ENCODE measurements at regions not wholly inside any gene's neighbourhood (a gene's known extent, or its start where the extent isn't known, plus 50 kb on each side); places are given as distances from the start of the nearest gene placed in this dataset.

DNA sequence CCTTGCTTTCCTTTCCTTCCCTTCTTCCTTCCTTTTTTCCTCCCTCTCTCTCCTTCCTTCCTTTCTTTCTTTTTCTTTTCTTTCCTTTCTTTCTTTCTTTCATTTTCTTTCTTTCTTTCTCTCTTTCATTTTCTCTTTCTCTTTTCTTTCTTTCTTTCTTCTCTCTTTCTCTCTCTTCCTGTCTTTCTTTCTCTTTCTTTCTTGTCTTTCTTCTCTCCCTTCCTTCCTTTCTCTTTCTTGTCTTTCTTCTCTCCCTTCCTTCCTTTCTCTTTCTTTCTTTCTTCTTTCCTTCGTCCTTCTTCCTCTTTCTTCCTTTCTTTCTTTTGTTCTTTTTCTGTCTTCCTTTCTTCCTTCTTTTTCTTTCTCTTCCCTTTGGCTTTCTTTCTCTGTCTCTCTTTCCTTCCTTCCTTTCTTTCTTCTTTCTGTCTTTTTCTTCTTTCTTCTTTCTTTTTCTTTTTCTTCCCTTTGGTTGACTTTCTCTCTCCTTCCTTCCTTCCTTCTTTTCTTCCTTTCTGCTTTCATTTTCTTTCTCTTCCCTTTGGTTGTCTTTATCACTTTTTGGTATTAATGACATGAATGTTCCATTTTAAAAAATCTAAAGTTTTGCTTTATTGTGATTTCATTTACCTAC, 496.4 kb upstream of the CBLB start:
- Histone ChIP-seq H3K27me3 (ENCODE audit: control insufficient read depth, insufficient read depth, low read length) (no peaks in the 10 kb centered on the region), H3K4me3 (ENCODE audit: insufficient read depth, low read depth, low read length) (no peak overlapping the region), H3K36me3 (replicated peaks; ENCODE audit: control insufficient read depth, insufficient read depth, low read length) (no peaks in the 10 kb centered on the region)
- DNase-seq: no peak

DNA sequence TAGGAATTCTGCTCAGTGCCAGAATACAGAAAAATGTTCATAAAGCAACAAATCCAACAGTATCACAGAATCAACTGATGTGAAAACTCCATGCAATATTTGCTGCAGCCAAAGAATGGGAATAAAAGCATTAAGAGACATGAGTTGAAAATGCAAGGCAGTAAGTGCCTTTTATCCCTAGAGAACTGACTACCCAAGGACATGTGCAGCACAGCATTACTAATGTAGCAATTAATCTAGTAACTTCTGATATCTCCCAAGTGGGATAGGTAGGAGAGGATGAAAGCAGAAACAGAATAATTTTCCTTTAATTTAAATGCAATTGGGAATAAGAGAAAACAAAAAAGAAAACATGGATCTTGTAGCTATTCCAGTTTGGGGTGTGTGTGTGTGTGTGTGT, 497.5 kb upstream of the CBLB start:
- H3K4me3 ChIP-seq (ENCODE audit: insufficient read depth, low read depth, low read length): no peak overlapping the region
- no peaks in the 10 kb centered on the region for H3K27me3 ChIP-seq (ENCODE audit: control insufficient read depth, insufficient read depth, low read length)
- H3K36me3 ChIP-seq (replicated peaks; ENCODE audit: control insufficient read depth, insufficient read depth, low read length): no peaks in the 10 kb centered on the region
- no peak for DNase-seq

DNA sequence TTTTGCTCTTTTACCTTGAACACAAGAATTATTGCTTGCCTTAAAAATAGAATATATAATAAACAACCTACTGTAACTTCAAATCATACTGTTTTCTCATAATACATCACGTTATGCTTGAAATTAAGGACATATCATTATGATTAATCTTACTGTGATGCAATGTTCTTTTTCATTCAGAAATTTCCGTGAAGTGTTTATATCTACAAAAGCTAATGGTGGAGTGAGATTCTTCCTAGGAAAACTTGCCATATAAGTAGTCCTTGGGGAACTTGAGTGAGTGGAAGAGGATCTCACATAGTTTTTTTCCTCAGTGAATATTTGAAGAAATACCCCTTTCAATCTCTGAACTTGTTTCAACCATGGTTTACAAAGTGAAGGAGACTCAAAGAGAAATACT, 498.7 kb upstream of the CBLB start:
- Histone ChIP-seq H3K27me3 (ENCODE audit: control insufficient read depth, insufficient read depth, low read length) (no peaks in the 10 kb centered on the region), H3K36me3 (replicated peaks; ENCODE audit: control insufficient read depth, insufficient read depth, low read length) (no peaks in the 10 kb centered on the region), H3K4me3 (ENCODE audit: insufficient read depth, low read depth, low read length) (no peak overlapping the region)
- DNase-seq: no peak

DNA sequence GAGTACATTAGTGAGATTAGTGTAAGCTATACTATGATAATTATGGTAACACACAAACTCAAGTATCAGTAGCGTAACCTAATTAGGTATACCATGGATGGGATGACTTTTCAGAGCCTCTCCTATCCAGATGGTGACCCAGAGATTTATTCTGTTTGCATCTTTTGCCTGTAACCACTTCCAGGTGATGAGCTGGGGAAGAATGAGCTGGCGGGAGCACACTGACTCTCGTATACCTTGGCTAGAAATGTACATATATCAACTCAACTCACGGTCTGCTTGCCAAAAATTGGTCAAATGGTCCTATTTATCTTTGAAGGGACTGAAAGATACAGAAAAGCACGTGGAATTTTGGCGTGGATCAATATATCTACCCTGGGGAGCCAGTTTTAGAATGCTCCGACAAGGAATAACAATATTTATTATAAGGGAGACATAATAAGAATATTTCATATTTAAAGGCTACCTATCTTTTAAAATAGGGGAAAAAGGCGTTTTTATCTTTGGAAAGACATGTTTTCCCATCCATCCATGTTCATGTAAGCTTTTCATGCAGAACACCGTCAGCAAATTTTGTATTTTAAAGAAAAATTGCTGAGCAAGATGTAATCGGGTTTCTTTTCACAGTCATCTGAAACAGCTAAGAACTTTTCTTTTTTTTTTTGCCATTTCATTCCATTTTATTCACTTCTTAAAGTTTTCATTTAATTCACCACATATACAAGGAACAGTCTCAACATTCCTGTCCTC, 502.6 kb upstream of the CBLB start:
- DNase-seq: no peak
- no peaks in the 10 kb centered on the region for H3K27me3 ChIP-seq (ENCODE audit: control insufficient read depth, insufficient read depth, low read length)

DNA sequence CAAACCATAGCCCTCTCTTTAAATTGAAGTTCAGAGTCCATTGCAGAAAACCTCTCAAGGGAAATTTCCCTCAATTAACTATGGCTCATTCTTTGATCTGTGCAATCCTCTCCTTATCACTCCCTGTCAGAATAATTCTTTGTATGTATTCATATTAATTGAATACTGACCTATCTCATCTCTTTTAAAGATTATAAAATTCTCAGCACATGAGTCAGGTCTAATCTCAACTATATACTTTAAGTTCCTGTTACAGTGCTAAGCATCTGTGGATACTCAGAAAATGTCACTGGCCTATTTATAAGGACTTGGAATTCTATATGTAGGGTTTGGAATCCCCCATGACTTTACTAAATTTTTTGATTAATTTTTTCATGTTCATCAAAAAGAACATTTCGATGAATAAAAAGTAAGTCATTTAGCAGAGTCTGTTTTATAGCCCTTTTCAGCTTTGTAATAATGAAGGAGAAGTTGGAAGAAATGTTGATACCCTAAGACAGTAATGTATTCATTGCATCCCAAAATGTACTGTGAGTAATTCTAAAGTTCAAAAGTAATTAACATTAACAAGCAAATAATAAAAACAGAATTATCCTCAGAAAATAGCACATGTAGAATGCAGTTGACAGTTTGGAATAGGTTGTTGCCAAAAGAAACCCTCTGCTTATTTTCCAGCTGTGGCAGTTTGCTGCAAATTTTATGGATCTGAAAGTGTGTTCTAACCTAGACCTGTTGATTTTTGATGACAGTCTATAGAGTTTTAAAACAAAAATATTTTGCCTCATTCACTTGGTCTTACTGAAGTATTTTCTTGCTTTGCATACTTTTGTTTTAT, 503.4 kb upstream of the CBLB start:
- no peak overlapping the region for H3K4me3 ChIP-seq (ENCODE audit: insufficient read depth, low read depth, low read length)
- no peak for DNase-seq
- H3K36me3 ChIP-seq (replicated peaks; ENCODE audit: control insufficient read depth, insufficient read depth, low read length): no peaks in the 10 kb centered on the region
- H3K27me3 ChIP-seq (ENCODE audit: control insufficient read depth, insufficient read depth, low read length): no peaks in the 10 kb centered on the region

More for the DNA sequence above, 502.6 kb upstream of the CBLB start:
- no peaks in the 10 kb centered on the region for H3K36me3 ChIP-seq (replicated peaks; ENCODE audit: control insufficient read depth, insufficient read depth, low read length)
- no peak overlapping the region for H3K4me3 ChIP-seq (ENCODE audit: insufficient read depth, low read depth, low read length)

DNA sequence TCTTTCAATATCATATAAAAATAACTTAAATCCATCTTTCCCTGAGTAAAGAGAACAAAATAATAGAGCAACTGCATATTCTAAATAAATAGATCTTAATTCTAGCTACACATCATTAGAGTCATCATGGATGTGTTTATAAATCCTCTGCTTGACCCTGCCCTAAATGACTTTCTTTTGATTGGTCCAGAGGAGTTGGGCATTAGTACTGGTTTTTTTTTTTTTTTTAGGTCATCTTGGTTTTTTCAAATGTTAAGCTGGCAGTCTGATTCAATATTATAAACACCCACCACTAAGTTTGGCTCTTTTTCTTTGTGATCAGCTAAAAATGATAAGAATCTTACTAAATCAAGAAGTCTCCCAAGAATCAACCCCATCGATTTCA, 504.0 kb upstream of the CBLB start:
- no peak for DNase-seq
- H3K27me3 ChIP-seq (ENCODE audit: control insufficient read depth, insufficient read depth, low read length): no peaks in the 10 kb centered on the region
- no peaks in the 10 kb centered on the region for H3K36me3 ChIP-seq (replicated peaks; ENCODE audit: control insufficient read depth, insufficient read depth, low read length)
- H3K4me3 ChIP-seq (ENCODE audit: insufficient read depth, low read depth, low read length): no peak overlapping the region

DNA sequence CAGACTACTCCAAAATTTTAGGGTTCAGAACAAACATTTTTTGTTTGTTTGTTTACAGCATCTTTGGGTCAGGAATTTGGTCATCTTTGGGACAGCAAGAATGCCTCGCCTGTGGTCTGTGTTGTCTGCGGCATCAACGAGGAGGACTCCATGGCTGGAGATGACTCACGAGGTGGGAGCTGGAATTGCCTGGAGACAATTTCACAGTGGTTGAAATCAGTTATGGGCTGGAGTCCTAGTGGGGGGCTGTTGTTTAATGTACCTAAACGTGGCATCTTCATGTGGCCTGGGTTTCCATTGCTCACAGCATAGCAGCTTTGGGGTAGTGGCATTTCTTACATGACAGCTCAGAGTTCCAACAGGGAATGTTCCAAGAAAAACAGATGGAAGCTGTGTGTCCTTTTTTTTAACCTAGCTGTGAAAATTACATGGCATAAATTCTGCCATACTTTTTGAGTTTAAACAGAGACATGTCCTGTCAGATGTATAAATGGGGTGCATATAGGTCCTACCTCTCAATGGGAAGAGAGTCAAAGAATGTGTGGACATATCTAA, 507.3 kb upstream of the CBLB start:
- no peaks in the 10 kb centered on the region for H3K27me3 ChIP-seq (ENCODE audit: control insufficient read depth, insufficient read depth, low read length)
- no peak for DNase-seq
- H3K36me3 ChIP-seq (replicated peaks; ENCODE audit: control insufficient read depth, insufficient read depth, low read length): no peaks in the 10 kb centered on the region
- no peak overlapping the region for H3K4me3 ChIP-seq (ENCODE audit: insufficient read depth, low read depth, low read length)

DNA sequence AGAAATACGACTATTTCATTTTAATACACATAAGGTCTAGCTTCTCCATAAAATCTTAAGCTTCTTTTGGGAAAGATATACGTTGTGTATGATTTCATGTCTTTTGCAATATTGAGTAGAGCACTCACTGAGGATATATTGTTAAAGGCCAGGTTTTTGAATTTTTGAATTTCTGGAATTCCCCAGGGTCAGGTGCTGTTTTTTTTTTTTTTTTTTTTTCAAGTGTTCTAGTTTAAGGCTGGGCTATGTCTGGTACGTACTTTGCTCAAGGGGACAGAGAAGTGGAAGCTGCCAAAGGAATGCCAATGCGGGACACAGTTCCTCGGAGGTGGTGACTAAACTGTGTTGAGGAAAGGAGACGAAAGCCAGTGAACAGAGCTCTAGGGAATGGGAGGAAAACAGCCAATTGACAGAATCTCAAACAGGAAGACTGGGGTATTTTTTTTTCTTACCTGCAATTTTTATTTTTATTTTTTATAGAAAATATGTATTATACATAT, 510.5 kb upstream of the CBLB start:
- Histone ChIP-seq H3K4me3 (ENCODE audit: insufficient read depth, low read depth, low read length) (no peak overlapping the region), H3K27me3 (ENCODE audit: control insufficient read depth, insufficient read depth, low read length) (no peaks in the 10 kb centered on the region), H3K36me3 (replicated peaks; ENCODE audit: control insufficient read depth, insufficient read depth, low read length) (no peaks in the 10 kb centered on the region)
- DNase-seq: no peak

DNA sequence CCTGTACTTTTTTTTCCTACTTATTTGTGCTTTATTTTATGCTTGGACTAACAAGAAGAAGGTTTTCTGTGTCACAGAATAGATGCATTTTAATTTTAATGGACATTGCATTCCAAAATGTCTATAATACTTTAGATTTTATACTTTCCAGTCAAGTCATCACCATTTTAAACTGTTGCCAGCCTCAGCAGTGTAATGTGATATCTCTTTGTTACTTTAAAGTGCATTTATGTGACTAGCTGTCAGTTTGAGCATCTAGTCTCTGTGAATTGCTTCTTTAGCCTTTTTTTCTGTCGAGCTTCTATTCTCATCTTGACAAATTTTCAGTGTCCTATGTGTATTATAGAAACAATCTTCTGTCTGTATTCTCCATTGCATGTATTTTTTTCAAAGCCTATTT, 511.4 kb upstream of the CBLB start:
- no peak overlapping the region for H3K4me3 ChIP-seq (ENCODE audit: insufficient read depth, low read depth, low read length)
- H3K36me3 ChIP-seq (replicated peaks; ENCODE audit: control insufficient read depth, insufficient read depth, low read length): no peaks in the 10 kb centered on the region
- no peak for DNase-seq
- no peaks in the 10 kb centered on the region for H3K27me3 ChIP-seq (ENCODE audit: control insufficient read depth, insufficient read depth, low read length)

DNA sequence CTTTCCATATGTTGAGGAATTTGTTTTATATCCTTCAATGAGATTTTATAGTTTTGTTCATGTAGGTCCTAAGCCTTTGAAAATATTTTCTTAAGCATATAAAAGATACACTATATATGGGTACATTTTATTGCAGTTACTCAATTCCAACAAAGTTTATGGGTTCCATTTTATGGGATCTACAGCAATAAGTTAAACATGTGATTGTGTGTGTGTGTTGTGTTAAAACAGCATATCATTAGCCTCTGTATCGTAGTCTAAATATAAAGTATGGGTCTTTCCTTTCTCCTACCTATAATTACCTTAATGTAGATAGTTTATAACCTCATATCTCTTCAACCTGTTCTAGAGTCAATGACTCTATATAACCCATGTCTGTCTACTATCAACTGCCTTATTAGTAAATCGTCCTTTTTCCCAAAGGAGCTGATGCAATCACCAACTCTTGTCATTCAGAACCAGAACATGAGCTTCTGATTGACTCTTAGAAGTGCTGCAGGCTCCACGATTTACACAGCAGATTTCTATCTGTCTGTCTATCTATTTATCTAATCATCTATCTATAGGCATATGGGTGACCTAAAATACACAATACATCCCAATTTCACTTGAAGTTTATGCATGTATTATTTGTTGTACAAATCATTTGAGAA, 512.6 kb upstream of the CBLB start:
- no peak for DNase-seq
- H3K27me3 ChIP-seq (ENCODE audit: control insufficient read depth, insufficient read depth, low read length): no peaks in the 10 kb centered on the region
- H3K4me3 ChIP-seq (ENCODE audit: insufficient read depth, low read depth, low read length): no peak overlapping the region
- H3K36me3 ChIP-seq (replicated peaks; ENCODE audit: control insufficient read depth, insufficient read depth, low read length): no peaks in the 10 kb centered on the region

DNA sequence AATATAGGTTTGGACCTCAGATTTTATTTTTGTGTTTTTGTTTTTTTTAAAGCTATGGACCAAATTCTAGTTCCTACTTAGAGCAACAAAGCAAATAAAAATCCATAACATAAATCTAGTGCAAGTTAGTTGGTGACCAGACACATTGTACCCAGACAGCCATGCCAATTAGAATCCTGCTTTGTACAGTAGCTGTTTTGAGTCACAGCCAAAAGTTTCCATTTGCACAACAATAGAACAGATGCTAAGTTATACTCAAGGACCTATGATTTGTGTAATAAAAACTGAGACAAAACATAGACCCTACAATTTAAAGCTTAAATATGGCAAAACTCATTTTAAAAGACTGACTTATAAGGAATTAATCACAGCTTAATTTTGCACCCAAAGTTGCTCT, 513.1 kb upstream of the CBLB start:
- H3K36me3 ChIP-seq (replicated peaks; ENCODE audit: control insufficient read depth, insufficient read depth, low read length): no peaks in the 10 kb centered on the region
- no peak overlapping the region for H3K4me3 ChIP-seq (ENCODE audit: insufficient read depth, low read depth, low read length)
- H3K27me3 ChIP-seq (ENCODE audit: control insufficient read depth, insufficient read depth, low read length): no peaks in the 10 kb centered on the region
- no peak for DNase-seq

DNA sequence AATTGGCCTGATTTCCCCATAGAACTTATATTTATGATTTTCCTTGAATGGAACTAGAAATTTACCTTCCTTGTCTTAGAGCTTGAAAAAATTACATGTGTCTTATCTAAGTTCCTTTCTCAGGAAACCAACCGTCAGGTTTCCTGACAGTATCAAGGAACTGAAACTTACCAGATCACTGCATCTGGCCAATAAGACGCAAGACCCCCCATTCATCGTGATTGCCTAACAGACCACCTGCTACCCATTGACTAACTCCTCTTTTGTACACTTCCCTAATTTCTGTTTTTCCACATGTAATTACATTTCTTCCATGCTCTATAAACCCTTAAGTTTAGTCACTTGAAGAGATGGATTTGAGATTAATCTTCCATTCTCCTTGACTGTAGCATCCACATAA, 517.2 kb upstream of the CBLB start:
- no peak for DNase-seq
- H3K4me3 ChIP-seq (ENCODE audit: insufficient read depth, low read depth, low read length): no peak overlapping the region
- H3K27me3 ChIP-seq (ENCODE audit: control insufficient read depth, insufficient read depth, low read length): no peaks in the 10 kb centered on the region
- H3K36me3 ChIP-seq (replicated peaks; ENCODE audit: control insufficient read depth, insufficient read depth, low read length): no peaks in the 10 kb centered on the region

DNA sequence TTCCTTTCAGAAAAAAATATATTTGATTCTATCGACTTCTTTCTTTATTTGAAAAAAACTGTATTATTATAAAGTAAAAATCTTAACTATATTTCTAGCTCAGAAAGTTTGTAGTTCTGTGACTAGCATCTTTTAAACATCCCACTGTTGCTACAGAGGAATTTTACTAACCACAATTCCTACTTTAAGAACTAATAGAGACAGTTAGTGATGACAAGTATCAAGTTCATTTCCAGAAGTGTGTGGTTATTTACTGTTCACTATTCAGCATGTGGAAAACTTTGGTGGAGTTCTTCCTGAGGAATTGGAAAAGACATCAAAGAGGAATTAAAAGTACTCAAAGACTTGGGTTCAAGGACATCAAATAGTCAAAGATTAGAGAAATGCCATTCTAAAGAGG, 524.1 kb upstream of the CBLB start:
- H3K4me3 ChIP-seq (ENCODE audit: insufficient read depth, low read depth, low read length): no peak overlapping the region
- no peak for DNase-seq
- H3K36me3 ChIP-seq (replicated peaks; ENCODE audit: control insufficient read depth, insufficient read depth, low read length): no peaks in the 10 kb centered on the region
- H3K27me3 ChIP-seq (ENCODE audit: control insufficient read depth, insufficient read depth, low read length): no peaks in the 10 kb centered on the region

DNA sequence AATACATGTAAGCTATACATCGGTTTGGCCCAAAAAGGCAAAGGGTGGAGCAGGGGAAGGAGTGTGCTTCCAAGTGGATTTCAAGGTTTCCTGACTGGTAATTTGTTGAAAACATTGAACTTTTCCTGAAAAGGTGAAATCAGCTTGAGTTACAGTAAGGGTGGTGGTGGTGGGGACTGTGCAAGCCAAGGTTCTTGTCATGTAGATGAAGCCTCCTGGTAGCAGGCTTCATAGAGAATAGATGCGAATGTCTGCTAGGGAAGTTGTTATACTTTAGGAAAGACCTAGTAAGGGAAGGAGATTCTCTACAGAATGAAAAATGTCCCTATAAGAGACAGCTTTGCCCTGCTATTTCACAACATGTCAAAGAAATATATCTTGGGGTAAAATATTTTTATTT, 528.2 kb upstream of the CBLB start:
- H3K36me3 ChIP-seq (replicated peaks; ENCODE audit: control insufficient read depth, insufficient read depth, low read length): no peaks in the 10 kb centered on the region
- no peak overlapping the region for H3K4me3 ChIP-seq (ENCODE audit: insufficient read depth, low read depth, low read length)
- H3K27me3 ChIP-seq (ENCODE audit: control insufficient read depth, insufficient read depth, low read length): no peaks in the 10 kb centered on the region
- DNase-seq: peak; percentile 3
